ENCODE measurements at regions not wholly inside any gene's neighbourhood (a gene's known extent, or its start where the extent isn't known, plus 50 kb on each side); places are given as distances from the start of the nearest gene placed in this dataset.
"Not testable (repeated sequence)": the region's sequence is repeated elsewhere in the genome, so short reads cannot be mapped to it uniquely, and the experiment has no call there.

DNA sequence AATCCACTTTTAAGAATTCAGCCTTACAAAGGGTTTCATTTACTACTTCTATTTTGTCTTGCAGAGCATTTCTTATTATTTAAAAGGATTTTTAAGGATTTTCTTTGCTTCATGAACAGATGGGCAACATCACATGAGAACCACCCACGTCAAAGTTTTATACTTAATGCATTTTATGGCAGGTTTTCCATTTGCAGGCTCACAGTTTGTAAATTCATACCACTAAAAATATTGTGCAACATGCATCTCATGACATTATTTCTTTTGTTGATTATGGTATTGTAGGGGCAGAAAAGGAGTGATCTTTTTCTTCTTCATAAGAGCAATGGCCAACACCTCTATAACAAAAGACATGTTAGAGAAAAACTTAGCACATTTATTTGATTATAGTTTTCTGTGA is 554.0 kb upstream of the SPRY2 start:
- DNase-seq (ENCODE audit: low read depth in 2 of 2): no peak

DNA sequence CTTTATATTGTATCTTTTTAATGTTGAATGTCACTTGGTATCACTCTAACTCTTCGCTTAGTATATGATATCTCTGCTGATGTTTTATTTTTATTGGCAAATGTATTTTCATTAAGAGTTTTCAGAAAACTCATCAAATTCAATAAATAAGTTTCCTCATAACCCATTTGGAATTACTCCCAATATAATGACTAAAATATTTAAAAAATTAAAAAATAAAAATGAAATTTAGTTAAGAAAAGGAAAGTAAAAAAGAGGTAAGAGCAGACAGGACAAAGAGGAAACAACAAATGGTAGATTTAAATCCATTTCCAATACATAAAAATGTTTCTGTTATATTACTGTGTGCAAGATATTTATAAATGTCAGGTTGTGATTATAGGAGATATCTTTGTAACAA is 548.9 kb upstream of the SPRY2 start:
- no peak for DNase-seq (ENCODE audit: low read depth in 2 of 2)

DNA sequence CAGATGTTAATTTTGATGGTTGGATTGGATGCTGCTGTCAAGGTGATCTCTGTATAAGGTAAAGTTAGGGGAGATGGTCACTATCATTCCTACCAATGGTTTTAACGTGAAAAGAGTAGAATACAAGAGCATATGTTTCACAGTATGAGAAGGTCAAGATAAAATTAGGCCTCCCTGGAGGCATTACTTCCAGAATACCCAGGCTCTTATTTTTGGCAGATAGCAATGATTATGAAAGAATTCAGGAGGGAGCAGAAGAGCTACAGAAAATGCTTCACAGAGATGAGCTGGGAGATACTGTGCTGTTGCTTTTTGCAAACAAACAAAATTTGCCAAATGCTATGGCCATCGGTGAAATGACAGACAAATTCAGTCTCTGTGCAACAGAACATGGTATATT is 547.5 kb upstream of the SPRY2 start:
- no peak for DNase-seq (ENCODE audit: low read depth in 2 of 2)

DNA sequence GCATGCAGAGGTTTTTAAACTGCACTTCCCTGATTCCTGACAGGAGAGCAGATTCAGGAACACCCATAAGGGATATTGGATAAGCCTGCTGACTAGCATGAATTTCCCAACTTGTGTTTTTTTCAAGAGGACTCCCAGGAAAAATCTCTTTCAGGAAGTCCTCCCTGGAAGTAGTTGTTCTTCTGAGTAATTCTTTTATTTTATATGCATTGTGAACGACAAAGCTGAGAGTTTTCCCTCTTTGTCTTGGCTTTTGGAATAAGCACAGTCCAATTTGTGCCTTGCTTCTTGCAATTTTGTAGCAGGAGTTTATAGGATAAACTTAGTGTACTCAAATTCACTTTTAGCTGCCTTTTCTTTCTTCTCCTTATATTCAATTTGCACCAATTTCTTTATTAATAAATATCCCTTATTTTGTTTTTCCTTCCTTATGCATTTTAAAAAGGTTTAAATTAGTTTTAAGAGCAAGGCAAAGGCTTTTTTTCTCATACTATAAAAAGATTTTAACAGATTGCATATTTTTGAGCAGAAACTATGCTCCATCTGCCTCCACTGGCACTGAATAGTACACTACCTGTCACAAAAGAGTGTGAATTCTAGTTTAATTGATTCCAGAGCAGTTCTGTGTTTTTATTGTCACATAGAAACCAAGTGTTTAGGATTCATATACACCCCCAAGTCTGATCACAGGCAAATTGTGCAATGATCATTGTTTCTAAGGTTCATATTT is 543.3 kb upstream of the SPRY2 start:
- no peak for DNase-seq (ENCODE audit: low read depth in 2 of 2)

DNA sequence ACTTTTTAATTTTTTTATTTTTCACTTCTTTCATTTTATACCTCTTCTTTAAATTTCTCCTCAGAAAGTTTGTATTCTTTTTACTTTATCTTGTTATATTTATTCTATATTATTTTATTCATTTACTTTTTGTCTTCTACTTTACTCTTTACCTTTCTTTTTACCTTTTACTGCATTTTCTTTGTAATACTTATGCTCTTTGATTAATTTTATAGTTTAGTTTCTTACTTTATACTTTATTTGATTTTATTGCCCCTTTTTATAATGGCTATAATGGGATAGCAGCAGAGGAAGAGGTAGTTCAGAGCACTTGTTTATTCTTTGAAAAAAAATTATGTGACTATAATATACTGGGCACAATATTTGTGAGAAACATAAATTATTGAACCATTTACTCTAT is 542.6 kb upstream of the SPRY2 start:
- DNase-seq (ENCODE audit: low read depth in 2 of 2): no peak

DNA sequence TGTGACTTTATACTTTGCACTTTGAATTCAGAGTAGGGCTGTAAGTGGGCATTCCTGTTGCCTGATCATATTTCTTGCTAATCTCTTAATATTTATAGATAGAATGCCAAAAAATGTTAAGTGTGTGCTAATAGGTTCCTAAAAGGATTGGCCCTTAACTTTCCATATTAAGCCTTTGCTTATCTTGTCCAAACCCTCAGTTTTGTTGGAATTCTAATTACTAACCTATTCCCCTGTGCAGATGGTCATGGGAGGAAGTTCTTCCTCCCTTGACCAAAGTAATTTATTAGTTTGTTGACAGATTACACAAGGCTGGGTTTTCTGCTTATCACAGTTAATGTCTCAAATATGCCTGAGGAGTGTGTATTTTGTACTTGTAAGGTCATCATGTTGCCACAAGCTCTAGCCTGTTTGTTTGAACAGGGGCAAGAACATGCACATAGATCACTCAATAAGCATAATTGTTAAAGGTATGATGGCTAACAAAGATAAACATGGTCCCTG is 541.1 kb upstream of the SPRY2 start:
- no peak for DNase-seq (ENCODE audit: low read depth in 2 of 2)

DNA sequence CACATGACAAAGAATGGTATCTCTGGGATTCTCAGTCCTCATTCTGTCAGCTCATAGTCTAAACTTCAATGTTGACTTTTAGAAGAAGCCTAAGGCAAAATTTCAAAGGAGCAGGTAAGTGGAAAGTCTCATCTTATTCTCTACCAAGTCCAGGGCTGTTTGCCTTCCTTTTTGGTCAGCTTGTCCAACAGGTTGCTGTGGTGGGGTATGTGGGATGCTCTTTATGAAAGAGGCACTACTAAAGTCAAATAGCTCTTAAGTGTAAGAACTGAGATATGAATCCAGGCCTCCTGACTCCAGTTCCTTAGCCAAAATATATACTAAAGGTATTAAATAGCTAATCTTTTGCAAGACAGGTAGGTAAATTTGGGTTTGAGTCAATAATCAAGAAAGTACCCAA is 540.6 kb upstream of the SPRY2 start:
- DNase-seq (ENCODE audit: low read depth in 2 of 2): no peak

DNA sequence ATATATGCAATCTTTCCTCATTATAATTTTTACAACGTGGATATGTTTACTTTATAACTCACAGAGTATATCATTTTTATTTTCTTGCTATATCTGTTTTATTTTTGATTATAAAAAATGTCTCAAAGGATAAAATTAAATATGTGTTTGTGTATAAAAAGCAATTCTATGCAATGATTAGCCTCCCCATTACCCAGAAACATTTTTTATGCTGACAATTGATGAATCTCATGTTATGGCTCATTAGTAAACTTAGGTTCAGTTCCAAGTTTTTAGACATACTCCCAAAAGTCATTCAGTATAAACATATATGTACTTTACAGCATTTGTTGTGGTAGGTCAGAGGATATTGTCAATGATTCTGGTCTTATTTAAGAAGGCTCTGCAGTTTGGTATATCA is 540.1 kb upstream of the SPRY2 start:
- no peak for DNase-seq (ENCODE audit: low read depth in 2 of 2)

DNA sequence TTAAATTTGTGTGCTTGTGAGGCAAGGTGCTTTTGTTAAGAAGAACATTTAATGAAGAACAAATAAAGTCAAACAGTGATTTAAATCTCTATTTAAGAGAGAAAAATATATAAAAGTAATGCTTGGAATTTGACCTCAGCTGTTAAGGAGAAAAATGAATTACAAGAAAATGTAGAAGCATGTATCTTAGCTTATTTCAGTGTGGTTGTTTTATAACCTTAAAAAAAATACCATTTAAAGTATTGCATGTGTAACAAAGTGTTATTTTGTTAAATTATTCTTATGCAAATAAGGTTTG is 537.0 kb upstream of the SPRY2 start:
- no peak for DNase-seq (ENCODE audit: low read depth in 2 of 2)

DNA sequence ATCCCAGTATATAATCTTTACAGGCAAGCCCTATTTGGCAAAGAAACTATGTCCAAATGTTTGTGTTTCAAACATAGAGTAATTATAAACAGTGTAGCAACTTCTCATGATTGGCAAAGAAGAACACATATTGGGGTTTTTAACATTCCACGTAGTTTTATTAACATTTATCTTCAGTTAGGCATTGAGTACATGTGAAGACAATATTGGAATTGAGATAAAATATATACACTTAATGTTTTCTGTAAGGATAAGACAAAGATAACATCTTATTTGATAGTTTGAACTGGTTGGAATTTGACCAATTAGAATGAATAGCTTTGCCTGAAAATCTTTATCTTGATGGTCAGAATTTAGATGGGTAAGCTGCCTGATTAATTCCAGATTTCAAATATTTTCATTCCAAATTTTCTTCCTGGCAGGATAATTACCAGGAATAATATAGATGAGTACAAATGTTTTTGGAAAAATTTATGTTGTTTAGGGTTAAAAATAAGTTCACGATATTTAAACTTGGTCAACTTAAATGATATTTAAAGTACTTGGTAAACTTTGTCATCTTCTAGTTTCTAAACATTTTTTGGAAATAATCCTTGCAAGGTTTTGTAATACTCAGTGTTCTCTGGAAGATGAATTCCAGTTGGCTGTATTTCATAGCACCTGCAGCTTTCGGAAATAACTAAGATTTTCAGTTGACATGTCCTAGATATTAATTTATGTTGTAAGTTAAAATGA is 536.5 kb upstream of the SPRY2 start:
- no peak for DNase-seq (ENCODE audit: low read depth in 2 of 2)

DNA sequence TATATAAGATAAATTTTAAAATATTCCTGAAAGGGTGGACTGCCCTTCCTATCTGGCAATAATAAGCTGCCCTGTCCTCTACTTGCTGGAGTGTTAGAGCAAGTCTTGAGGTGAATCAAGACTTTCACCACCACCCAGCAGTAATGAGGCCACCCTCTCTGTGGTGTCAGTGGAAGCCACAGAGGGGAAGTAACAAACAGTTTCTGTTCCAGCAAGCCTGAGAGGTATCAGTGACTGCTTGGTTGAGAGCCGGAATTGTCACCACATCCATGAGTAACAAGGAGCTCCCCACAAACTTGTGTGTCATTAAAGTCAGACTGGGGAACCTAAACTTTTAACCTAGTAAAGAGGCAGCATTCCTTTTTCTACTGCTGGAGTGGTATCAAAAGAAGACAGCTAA is 532.7 kb upstream of the SPRY2 start:
- DNase-seq (ENCODE audit: low read depth in 2 of 2): peak; percentile 15 to 26

DNA sequence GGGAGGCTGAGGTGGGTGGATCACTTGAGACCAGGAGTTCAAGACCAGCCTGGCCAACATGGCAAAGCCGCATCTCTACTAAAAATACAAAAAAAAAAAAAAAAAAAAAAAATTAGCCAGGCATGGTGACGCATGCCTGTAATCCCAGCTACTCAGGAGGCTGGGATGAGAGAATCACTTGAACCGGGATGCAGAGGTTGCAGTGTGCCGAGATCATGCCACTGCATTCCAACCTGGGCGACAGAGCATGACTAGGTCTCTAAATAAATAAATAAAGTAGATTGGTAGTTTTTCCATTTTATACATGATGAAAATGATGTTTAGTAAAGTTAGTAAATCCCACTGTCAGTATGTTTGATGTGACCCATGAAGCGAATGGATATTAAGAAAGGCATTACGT is 531.0 kb upstream of the SPRY2 start:
- not testable (repeated sequence) for DNase-seq (ENCODE audit: low read depth in 2 of 2)

DNA sequence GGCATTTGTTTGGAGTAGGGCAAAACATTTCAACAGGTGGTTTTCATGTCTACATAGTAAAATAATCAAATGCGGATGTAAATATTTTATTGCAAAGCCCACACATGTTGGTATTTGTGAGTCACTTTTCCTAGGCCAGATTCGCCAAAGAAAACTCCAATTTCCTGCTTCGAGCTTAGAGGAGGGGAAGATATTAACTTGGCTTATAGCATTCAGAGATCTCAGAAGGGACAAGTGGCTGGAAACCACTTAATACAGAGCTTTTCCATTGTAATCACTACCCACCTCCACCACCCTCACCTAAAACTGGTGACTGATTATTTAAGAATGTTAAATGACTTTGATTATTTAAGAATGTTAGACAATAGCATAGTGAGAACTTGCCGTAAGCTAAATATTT is 530.6 kb upstream of the SPRY2 start:
- no peak for DNase-seq (ENCODE audit: low read depth in 2 of 2)

DNA sequence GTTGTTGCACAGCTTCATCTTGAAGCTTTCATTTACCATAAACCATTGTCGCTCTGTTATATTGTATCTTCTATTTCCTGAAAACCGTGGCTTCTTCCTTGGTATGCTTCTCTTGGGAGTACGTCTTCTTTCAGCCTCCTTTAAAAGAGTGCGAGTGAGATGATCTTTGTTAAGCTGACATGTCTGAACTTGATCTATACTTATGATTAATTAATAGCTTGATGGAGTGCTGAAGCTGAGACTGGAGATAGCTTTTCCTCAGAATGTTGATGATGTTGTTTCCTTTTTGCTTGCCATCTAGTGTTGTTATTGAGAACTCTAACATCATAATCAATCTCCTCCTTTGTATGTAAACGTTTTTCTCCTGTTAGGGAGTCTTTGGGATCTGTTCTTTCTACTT is 529.3 kb upstream of the SPRY2 start:
- no peak for DNase-seq (ENCODE audit: low read depth in 2 of 2)

DNA sequence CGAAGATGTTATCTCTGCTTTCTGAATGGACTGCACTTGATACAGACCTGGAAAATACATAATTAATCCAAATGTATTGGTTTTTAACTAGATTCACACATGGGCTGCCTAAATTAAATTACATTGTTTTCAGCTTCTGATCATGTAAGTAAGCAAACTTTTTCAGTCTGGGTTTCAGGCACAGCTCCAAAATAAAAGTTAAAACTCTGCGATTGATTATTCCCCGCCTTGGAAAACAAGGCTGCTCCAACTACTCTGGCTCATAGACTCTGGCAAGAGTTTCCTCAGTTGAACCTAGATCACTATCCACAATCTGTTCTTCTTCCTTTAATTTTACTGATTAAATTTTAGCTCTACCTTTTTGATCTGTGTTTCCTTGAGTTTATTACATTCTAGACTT is 526.0 kb upstream of the SPRY2 start:
- no peak for DNase-seq (ENCODE audit: low read depth in 2 of 2)

DNA sequence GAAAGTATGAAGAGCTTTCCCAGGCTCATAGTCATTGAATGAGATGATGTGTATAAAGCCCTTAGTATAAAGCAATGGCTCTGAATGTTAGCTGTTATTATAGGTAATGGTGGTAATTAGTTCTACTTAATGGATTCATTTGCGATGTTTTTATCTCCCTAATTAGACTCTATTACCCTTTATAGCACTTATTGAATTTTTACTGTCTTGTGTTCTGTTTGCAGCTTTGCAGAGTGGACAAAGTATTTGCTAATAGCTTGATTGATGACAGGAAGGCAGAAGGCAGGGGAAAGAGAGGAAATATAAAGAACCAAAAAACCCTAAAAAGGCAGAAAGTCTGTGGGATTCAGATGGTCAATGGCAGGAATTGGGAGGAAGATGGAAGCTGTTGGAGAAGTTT is 524.4 kb upstream of the SPRY2 start:
- no peak for DNase-seq (ENCODE audit: low read depth in 2 of 2)

DNA sequence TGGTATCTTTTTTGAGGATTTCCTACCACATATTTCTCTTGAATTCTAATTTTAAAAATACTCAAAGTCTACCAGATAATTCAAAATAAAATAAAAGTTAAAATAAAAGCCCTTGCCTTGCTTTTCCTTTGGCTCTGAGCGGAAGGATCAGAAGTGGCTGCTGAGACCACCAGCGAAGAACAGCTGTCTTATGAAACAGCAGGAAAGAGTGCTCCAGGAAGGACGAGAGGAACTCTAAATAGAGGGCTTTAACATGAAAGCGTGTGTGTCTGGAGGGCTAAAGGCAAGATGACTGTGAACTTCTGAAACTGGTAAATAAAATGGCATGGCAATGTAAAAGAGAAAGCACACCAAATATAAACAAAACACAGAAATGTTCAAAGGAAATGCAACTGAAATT is 521.5 kb upstream of the SPRY2 start:
- no peak for DNase-seq (ENCODE audit: low read depth in 2 of 2)

DNA sequence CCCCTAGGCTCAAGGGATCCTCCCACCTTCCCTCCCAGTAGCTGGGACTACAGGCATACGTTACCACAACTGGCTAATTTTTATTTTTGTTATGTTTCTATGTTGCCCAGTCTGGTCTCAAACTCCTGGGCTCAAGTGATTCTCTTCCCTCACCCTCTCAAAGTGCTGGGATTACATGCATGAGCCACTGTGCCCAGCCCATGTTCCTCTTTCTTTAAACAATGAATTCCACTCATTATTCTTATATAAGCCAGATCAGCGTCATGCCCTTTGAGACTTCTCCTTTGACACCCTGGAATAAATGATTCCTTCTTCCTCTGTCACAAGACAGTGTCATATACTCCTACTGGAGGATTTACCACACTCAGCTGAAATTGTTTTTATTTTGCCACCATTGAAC is 519.9 kb upstream of the SPRY2 start:
- no peak for DNase-seq (ENCODE audit: low read depth in 2 of 2)

DNA sequence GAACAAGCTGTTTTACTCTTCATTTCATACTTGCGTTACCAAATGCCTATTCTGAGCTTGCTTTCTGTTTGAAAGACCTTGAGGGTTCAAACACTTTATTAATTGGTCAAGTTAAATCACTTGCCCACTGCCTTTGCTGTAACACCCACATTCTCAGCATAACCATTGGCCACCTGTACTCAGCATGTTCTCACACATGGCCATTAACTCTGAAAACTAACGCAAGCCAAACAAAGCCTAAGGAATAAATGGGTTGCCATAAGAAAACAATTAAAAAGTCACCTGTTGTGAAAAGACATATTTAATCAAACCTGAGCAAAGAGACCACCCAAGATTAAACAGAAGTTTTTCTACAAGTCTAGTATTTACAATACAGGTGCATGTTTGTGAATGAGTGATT is 517.2 kb upstream of the SPRY2 start:
- no peak for DNase-seq (ENCODE audit: low read depth in 2 of 2)

DNA sequence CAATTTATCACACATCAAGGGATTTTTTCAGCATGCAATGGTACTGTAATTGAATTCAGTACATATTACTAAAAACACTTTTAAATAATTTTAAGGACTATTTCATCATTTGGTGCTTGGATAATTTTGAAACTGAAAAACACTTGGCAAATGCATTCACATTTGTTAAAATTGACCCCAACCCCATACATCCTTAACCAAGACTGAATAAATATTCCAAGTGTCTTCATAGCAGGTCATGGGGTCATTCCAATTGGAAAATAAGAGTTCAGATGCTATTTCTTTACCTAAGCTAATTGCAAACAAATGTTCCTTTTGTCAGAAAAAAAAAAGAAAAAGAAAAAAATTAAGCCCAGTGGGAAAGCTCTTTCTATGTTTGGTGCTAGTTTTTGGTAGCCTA is 516.4 kb upstream of the SPRY2 start:
- DNase-seq (ENCODE audit: low read depth in 2 of 2): no peak

DNA sequence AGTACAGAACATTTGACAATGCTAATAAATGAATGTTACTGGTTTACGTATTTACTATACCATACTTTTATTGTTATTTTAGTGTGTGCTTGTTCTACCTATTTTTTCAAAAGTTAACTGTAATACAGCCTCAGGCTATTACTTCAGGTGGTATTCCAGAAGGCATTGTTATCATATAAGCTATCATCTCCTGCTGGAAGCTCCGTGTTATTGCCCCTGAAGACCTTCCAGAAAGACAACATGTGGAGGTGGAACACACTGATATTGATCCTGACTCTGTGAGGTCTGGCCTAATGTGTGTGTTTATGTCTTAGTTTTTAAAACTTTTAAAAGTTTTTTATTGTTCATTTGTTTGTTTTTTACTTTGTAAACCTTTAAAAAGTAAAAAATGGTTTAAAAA is 509.8 kb upstream of the SPRY2 start:
- no peak for DNase-seq (ENCODE audit: low read depth in 2 of 2)

DNA sequence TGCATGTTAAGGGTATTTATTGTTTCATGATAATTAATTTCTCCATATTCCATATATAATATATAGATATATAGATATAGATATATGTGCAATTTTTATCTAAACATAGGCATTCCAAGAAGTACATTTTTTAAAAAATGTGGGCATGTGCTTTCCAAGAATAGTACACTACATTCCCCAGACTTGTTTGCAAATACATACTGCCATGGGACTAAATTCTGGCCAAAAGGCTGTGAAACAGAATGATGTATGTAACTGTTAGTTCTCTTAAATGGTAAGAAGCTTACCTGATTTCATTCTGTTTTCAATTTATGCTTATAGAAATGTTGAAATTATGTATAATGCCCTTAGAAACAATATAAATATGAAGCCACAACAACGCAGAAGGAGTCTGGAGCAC is 503.2 kb upstream of the SPRY2 start:
- DNase-seq (ENCODE audit: low read depth in 2 of 2): no peak

DNA sequence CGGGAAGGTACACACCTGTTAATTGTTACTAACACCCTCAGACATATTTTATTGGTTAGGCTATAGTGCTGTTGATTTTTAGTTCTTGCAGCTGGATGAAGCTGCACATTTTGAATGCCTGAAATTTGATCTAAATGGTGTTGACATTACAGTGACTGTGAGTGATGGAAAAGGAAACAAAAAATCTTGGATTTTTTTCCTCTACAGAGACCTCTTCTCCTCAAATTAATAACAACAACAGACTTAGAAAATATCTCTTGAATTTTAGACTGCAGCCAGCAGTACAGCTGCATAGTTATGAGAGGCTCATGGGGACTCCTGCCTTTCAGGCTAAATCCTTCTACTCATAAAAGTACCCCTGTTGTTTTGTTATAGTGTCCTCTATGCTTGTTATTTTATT is 500.5 kb upstream of the SPRY2 start:
- DNase-seq (ENCODE audit: low read depth in 2 of 2): no peak
